GM20000 (cell line): ENCODE measurements at regions not wholly inside any gene's neighbourhood (a gene's known extent, or its start where the extent isn't known, plus 50 kb on each side); places are given as distances from the start of the nearest gene placed in this dataset.

Experiments
- DNase-seq: peaks from one replicate; pipeline ENCODE4 v3.0.0; 2012; ENCODE audit warnings: low spot score
- TF ChIP-seq, protein P1 (sequence below): IDR thresholded peaks from 2 replicates; pipeline ENCODE4 v1.5.1; 2012; ENCODE audit warnings: mild to moderate bottlenecking, control low read depth; ENCODE audit errors: extremely low read depth, missing control alignments

GRCh38 chr3:66692766-66693150 lies 191.9 kb upstream of the LRIG1 start:
- TF ChIP-seq, protein P1, sequence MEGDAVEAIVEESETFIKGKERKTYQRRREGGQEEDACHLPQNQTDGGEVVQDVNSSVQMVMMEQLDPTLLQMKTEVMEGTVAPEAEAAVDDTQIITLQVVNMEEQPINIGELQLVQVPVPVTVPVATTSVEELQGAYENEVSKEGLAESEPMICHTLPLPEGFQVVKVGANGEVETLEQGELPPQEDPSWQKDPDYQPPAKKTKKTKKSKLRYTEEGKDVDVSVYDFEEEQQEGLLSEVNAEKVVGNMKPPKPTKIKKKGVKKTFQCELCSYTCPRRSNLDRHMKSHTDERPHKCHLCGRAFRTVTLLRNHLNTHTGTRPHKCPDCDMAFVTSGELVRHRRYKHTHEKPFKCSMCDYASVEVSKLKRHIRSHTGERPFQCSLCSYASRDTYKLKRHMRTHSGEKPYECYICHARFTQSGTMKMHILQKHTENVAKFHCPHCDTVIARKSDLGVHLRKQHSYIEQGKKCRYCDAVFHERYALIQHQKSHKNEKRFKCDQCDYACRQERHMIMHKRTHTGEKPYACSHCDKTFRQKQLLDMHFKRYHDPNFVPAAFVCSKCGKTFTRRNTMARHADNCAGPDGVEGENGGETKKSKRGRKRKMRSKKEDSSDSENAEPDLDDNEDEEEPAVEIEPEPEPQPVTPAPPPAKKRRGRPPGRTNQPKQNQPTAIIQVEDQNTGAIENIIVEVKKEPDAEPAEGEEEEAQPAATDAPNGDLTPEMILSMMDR = no peak
- no peak for DNase-seq

GRCh38 chr3:66693461-66694031 lies 192.7 kb upstream of the LRIG1 start:
- DNase-seq = no peak

DNA sequence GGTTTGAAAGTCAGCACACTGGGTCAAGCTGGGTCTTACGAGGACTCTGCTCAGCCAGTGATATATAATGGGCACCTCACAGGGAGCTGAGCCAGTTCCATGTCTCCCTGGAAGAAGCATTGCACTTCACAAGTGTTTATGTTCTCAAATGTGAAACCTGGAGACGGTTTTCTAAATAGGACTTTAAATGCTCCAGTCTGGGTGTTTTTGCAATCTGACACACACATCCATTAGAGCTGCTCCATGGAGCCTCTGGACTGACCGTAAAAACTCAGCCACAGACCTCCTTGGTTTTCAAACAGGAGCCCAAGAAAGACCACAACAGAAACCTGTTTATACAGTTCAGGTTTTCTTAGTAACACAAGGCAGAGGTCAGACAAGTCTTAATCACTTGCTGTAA lies 201.3 kb upstream of the LRIG1 start:
- DNase-seq = no peak
- TF ChIP-seq, protein P1 = no peak

More at GRCh38 chr3:66693461-66694031, 192.7 kb upstream of the LRIG1 start:
- TF ChIP-seq, protein P1 = no peak

- TF ChIP-seq, protein P1 = no peak
- no peak for DNase-seq
Observed at GRCh38 chr3:66703501-66703900, 202.7 kb upstream of the LRIG1 start.

- DNase-seq = no peak
- TF ChIP-seq, protein P1 = no peak
Observed at GRCh38 chr3:66705076-66705475, 204.3 kb upstream of the LRIG1 start.

- TF ChIP-seq, protein P1 = no peak
- no peak for DNase-seq
Observed at GRCh38 chr3:66706890-66707289, 206.1 kb upstream of the LRIG1 start.

DNA sequence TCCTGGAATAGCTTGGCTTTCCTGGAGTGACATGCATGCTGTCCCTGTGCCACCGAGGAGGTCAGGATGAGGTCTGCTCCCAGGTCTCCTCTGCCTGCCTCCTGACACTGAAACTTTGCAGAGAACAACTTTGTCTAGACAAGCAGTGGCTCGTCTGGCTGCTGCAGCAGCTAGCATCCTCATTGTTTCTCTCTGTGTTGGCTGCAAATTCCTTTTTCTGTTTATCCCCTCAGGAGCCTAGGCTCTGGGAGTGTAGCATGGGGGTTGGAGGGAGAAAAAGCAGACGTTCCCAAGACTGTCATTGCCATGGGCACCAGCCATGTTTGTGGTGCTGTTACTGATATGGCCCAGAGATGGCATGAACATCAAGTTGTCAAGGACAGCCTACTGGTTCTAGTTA lies 208.7 kb upstream of the LRIG1 start:
- DNase-seq = no peak

More for the DNA sequence above, 208.7 kb upstream of the LRIG1 start:
- TF ChIP-seq, protein P1 = no peak
